H1 (cell line): ENCODE measurements at regions not wholly inside any gene's neighbourhood (a gene's known extent, or its start where the extent isn't known, plus 50 kb on each side); places are given as distances from the start of the nearest gene placed in this dataset.

Experiments
- CTCF ChIA-PET: fragments of 300-600 bp; sonication (Branson Sonifier 250); formaldehyde crosslinking; loops from one replicate; lab custom pipeline; 2021; ENCODE audit not compliant: partially characterized antibody; lab: Charles Lee
- POLR2A ChIA-PET: fragments of 300-600 bp; sonication (Branson Sonifier 250); formaldehyde crosslinking; loops from one replicate; lab custom pipeline; 2021; ENCODE audit warnings: inconsistent platforms; ENCODE audit not compliant: partially characterized antibody; lab: Charles Lee
- DNase-seq, 2 experiments: peaks; one replicate each; pipeline versions ENCODE4 v3.0.0 to v3.0.0-alpha.2; 2010 to 2022; ENCODE audit warnings: low spot score in 2 of 2, low read depth in 1 of 2, mixed read lengths in 1 of 2
- FAIRE-seq: peaks from 2 replicates; lab custom pipeline; 2011; peaks lifted over from hg19 to GRCh38; lab: Jason Lieb, UNC
- H2AFZ ChIP-seq: 2 replicates; pipeline ENCODE4 v1.8.1; 2012; ENCODE audit warnings: low read length, inconsistent platforms
- H2AK5ac ChIP-seq: 2 replicates; pipeline ENCODE4 v1.6.1; 2013; ENCODE audit warnings: low read depth, low read length
- H2BK120ac ChIP-seq: replicated peaks from 2 replicates; pipeline ENCODE3; 2013; ENCODE audit warnings: low read depth, low read length, inconsistent platforms
- H2BK12ac ChIP-seq: 2 replicates; pipeline ENCODE4 v1.6.1; 2013; ENCODE audit warnings: low read depth, low read length
- H2BK15ac ChIP-seq: 2 replicates; pipeline ENCODE4 v1.6.1; 2013; ENCODE audit warnings: low read length
- H2BK20ac ChIP-seq: 2 replicates; pipeline ENCODE4 v1.6.1; 2013; ENCODE audit warnings: low read length
- H2BK5ac ChIP-seq: 2 replicates; pipeline ENCODE4 v1.6.1; 2013; ENCODE audit warnings: low read depth, low read length
- H3K14ac ChIP-seq: 2 replicates; pipeline ENCODE4 v1.6.1; 2013; ENCODE audit warnings: inconsistent platforms; ENCODE audit not compliant: insufficient read length
- H3K18ac ChIP-seq: 2 replicates; pipeline ENCODE4 v1.6.1; 2013; ENCODE audit warnings: low read length; ENCODE audit errors: extremely low read depth
- H3K23ac ChIP-seq: 2 replicates; pipeline ENCODE4 v1.6.1; 2013; ENCODE audit warnings: inconsistent platforms; ENCODE audit not compliant: insufficient read length
- H3K23me2 ChIP-seq: 2 replicates; pipeline ENCODE4 v1.6.1; 2013; ENCODE audit warnings: low read depth, low read length
- H3K27ac ChIP-seq: 2 replicates; pipeline ENCODE4 v1.6.1; 2011; ENCODE audit warnings: low read depth, low read length, inconsistent platforms
- H3K27me3 ChIP-seq, 4 experiments: replicated peaks in 1 of 4; 1 replicate in 1 of 4; 2 replicates in 3 of 4; pipeline versions ENCODE4 v1.6.1 to v1.8.1; 2011 to 2013; ENCODE audit warnings: low read length in 3 of 4, mild to moderate bottlenecking in 3 of 4, inconsistent platforms in 2 of 4, mixed read lengths in 2 of 4, moderate library complexity in 1 of 4; ENCODE audit not compliant: control insufficient read depth in 3 of 4, insufficient read depth in 3 of 4; ENCODE audit errors: extremely low read depth in 1 of 4
- H3K36me3 ChIP-seq, 4 experiments: 2 replicates each; pipeline versions ENCODE4 v1.6.1 to v1.8.1; 2011 to 2013; ENCODE audit warnings: mild to moderate bottlenecking in 4 of 4, low read length in 3 of 4, moderate library complexity in 2 of 4, control low read depth in 1 of 4, inconsistent platforms in 1 of 4; ENCODE audit not compliant: insufficient read depth in 4 of 4, control insufficient read depth in 2 of 4
- H3K4ac ChIP-seq: replicated peaks from 2 replicates; pipeline ENCODE3; 2013; ENCODE audit warnings: low read length, low read depth, mixed read lengths, inconsistent platforms; ENCODE audit not compliant: insufficient read length
- H3K4me1 ChIP-seq, 4 experiments: replicated peaks in 1 of 4; 1 replicate in 1 of 4; 2 replicates in 3 of 4; pipeline versions ENCODE4 v1.6.1 to v1.8.1; 2011 to 2013; ENCODE audit warnings: low read length in 3 of 4, inconsistent platforms in 2 of 4, mixed read lengths in 1 of 4; ENCODE audit not compliant: insufficient read depth in 4 of 4, control insufficient read depth in 3 of 4
- H3K4me2 ChIP-seq, 2 experiments: 2 replicates each; pipeline versions ENCODE4 v1.6.1 to v1.8.1; 2011 to 2013; ENCODE audit warnings: low read depth in 2 of 2, low read length in 2 of 2, control low read depth in 1 of 2, inconsistent platforms in 1 of 2, mild to moderate bottlenecking in 1 of 2; ENCODE audit not compliant: insufficient read depth in 1 of 2
- H3K4me3 ChIP-seq, 4 experiments: fragments of 200-600, 300-600 bp in 1 of 4; sonication (generic), shearing (Covaris generic), sonication (Bioruptor Twin) in 1 of 4; 2 replicates each; pipeline versions ENCODE4 v1.5.1 to v1.8.1; 2011 to 2016; ENCODE audit warnings: low read length in 4 of 4, low read depth in 3 of 4, control low read depth in 2 of 4, inconsistent platforms in 2 of 4, mild to moderate bottlenecking in 2 of 4, mixed read lengths in 1 of 4, moderate library complexity in 1 of 4; ENCODE audit not compliant: insufficient read depth in 2 of 4; ENCODE audit errors: extremely low read depth in 1 of 4
- H3K56ac ChIP-seq: replicated peaks from 2 replicates; pipeline ENCODE3; 2013; ENCODE audit warnings: low read depth, mild to moderate bottlenecking, mixed read lengths, low read length, inconsistent platforms; ENCODE audit not compliant: insufficient read length
- H3K79me1 ChIP-seq: 2 replicates; pipeline ENCODE4 v1.6.1; 2013; ENCODE audit warnings: low read depth, low read length, control low read depth
- H3K79me2 ChIP-seq, 2 experiments: 2 replicates each; pipeline versions ENCODE4 v1.6.1 to v1.8.1; 2012 to 2013; ENCODE audit warnings: low read length in 2 of 2, mild to moderate bottlenecking in 2 of 2, inconsistent platforms in 1 of 2; ENCODE audit not compliant: insufficient read depth in 2 of 2, control insufficient read depth in 1 of 2
- H3K9ac ChIP-seq, 4 experiments: replicated peaks in 1 of 4; 1 replicate in 1 of 4; 2 replicates in 3 of 4; pipeline versions ENCODE4 v1.6.1 to v1.8.1; 2011 to 2013; ENCODE audit warnings: low read depth in 3 of 4, low read length in 3 of 4, control low read depth in 2 of 4, mild to moderate bottlenecking in 2 of 4, moderate library complexity in 2 of 4, inconsistent platforms in 1 of 4; ENCODE audit errors: extremely low read depth in 1 of 4
- H3K9me3 ChIP-seq, 2 experiments: 2 replicates each; pipeline versions ENCODE4 v1.6.1 to v1.8.1; 2012 to 2013; ENCODE audit warnings: mild to moderate bottlenecking in 2 of 2, moderate library complexity in 2 of 2, control low read depth in 1 of 2, inconsistent platforms in 1 of 2, low read depth in 1 of 2, low read length in 1 of 2, mixed read lengths in 1 of 2; ENCODE audit not compliant: insufficient read depth in 2 of 2
- H4K20me1 ChIP-seq, 2 experiments: replicated peaks in 1 of 2; 2 replicates each; pipeline versions ENCODE3 to v1.8.1; 2011 to 2013; ENCODE audit warnings: inconsistent platforms in 2 of 2, low read length in 2 of 2, mild to moderate bottlenecking in 1 of 2; ENCODE audit not compliant: insufficient read depth in 2 of 2, control insufficient read depth in 1 of 2
- H4K5ac ChIP-seq: 2 replicates; pipeline ENCODE4 v1.6.1; 2013; ENCODE audit warnings: low read length, low read depth, mixed read lengths, inconsistent platforms; ENCODE audit not compliant: insufficient read length
- H4K8ac ChIP-seq: 2 replicates; pipeline ENCODE4 v1.8.0; 2013; ENCODE audit warnings: mild to moderate bottlenecking, moderate library complexity, low read length, inconsistent platforms; ENCODE audit not compliant: insufficient read depth; ENCODE audit errors: extremely low read depth
- H4K91ac ChIP-seq: replicated peaks from 2 replicates; pipeline ENCODE3; 2013; ENCODE audit warnings: low read length, mixed read lengths, inconsistent platforms; ENCODE audit not compliant: insufficient read length
- BCL11A ChIP-seq, 2 experiments: IDR thresholded peaks; one replicate each; pipeline ENCODE4 v1.6.1; 2011; ENCODE audit warnings: low read depth in 2 of 2, low read length in 2 of 2, mild to moderate bottlenecking in 2 of 2
- CBX8 ChIP-seq: fragments of 300-800, 300-1000 bp; sonication (generic); IDR thresholded peaks from 2 replicates; pipeline ENCODE4 v1.7.1; 2016; ENCODE audit warnings: low read depth, low read length, borderline replicate concordance
- GTF2F1 ChIP-seq: IDR thresholded peaks from 2 replicates; pipeline ENCODE4 v1.6.1; 2012; ENCODE audit warnings: low read depth, low read length, improper control_type of control experiment, borderline replicate concordance
- JUND ChIP-seq: IDR thresholded peaks from 2 replicates; pipeline ENCODE4 v1.6.1; 2011; ENCODE audit warnings: mild to moderate bottlenecking, improper control_type of control experiment, low read length
- KDM5A ChIP-seq: fragments of 200-600 bp; IDR thresholded peaks from 2 replicates; pipeline ENCODE4 v1.7.1; 2012; ENCODE audit warnings: mild to moderate bottlenecking, low read length, inconsistent platforms, mixed read lengths
- MAFK ChIP-seq: IDR thresholded peaks from 2 replicates; pipeline ENCODE4 v1.6.1; 2012; ENCODE audit warnings: low read depth, mild to moderate bottlenecking, improper control_type of control experiment, low read length
- RBBP5 ChIP-seq: IDR thresholded peaks from 2 replicates; pipeline ENCODE4 v1.7.1; 2012; ENCODE audit warnings: low read depth, mild to moderate bottlenecking, inconsistent platforms, low read length, moderate library complexity, borderline replicate concordance
- RNF2 ChIP-seq: fragments of 200-900, 300-1000 bp; sonication (generic); IDR thresholded peaks from 2 replicates; pipeline ENCODE4 v1.7.1; 2016; ENCODE audit warnings: borderline replicate concordance, low read depth, mild to moderate bottlenecking, antibody characterized with exemption, low read length; ENCODE audit not compliant: poor library complexity, severe bottlenecking; ENCODE audit errors: missing control alignments
- SRF ChIP-seq: IDR thresholded peaks from 2 replicates; pipeline ENCODE4 v1.6.1; 2011; ENCODE audit warnings: mild to moderate bottlenecking, low read depth, low read length, moderate library complexity
- SUZ12 ChIP-seq: fragments of 200-600 bp; sonication (generic); IDR thresholded peaks from 2 replicates; pipeline ENCODE4 v1.6.1; 2012; ENCODE audit warnings: mild to moderate bottlenecking, inconsistent platforms, low read length, moderate library complexity, mixed read lengths
- USF2 ChIP-seq: IDR thresholded peaks from 2 replicates; pipeline ENCODE4 v1.6.1; 2011; ENCODE audit warnings: low read length, improper control_type of control experiment
- ZNF274 ChIP-seq: IDR thresholded peaks from 2 replicates; pipeline ENCODE4 v1.7.0; 2012; ENCODE audit warnings: low read length, borderline replicate concordance; ENCODE audit errors: extremely low read depth
- WGBS, 2 experiments: shearing (Covaris generic) in 1 of 2; methylation state at CpG; one replicate each; pipeline versions ENCODE4 v1.1.6 to v1.1.7; 2013 to 2015; ENCODE audit warnings: low lambda C conversion rate in 2 of 2, mixed read lengths in 2 of 2, inconsistent platforms in 1 of 2, low coverage in 1 of 2, missing lambda C conversion rate in 1 of 2; ENCODE audit not compliant: insufficient replicate concordance in 2 of 2, insufficient coverage in 1 of 2, insufficient read length in 1 of 2; ENCODE audit errors: extremely low coverage in 1 of 2, missing lambda C conversion rate in 1 of 2; 5-methylcytosine and 5-hydroxymethylcytosine counted together

GRCh38 chr12:24201258-24201970 lies 251.9 kb upstream of the SOX5 start:
- Histone ChIP-seq H4K5ac (no peak overlapping the region), H2AK5ac (no peak overlapping the region), H3K27me3 (no peaks in the 10 kb centered on the region), H3K4me1 (peaks cover 0 to 4% (median 3%) of the 10 kb centered on the region in 4 experiments; a peak in 5 of 7 replicates), H3K14ac (no peak overlapping the region), H2BK5ac (no peak overlapping the region), H4K91ac (no peak overlapping the region), H3K9me3 (peaks cover 0 to 6% of the 10 kb centered on the region in 2 experiments; a peak in 1 of 4 replicates), H3K79me1 (no peaks in the 10 kb centered on the region), H3K4ac (no peak overlapping the region), H3K23me2 (no peaks in the 10 kb centered on the region), H2BK12ac (no peak overlapping the region), H2AFZ (no peak overlapping the region), H3K56ac (no peak overlapping the region), H3K18ac (no peak overlapping the region), H4K20me1 (no peaks in the 10 kb centered on the region), H3K23ac (no peak overlapping the region), H3K36me3 (no peaks in the 10 kb centered on the region), H3K4me3 (no peak overlapping the region), H3K27ac (no peak overlapping the region), H2BK15ac (no peak overlapping the region), H2BK20ac (no peak overlapping the region), H2BK120ac (no peak overlapping the region), H3K4me2 (no peak overlapping the region), H3K79me2 (no peaks in the 10 kb centered on the region), H3K9ac (no peak overlapping the region), H4K8ac (no peak overlapping the region)
- ChIA-PET CTCF (no interaction called here), POLR2A (no interaction called here)
- no peak for DNase-seq
- no peak for FAIRE-seq
- 88% methylated on average over 3 of the region's 3 CpGs; no CpG with 5 or more reads in 1 of the 2 experiments for WGBS, 2 experiments
- TF ChIP-seq CBX8, result no peak
- no peak for TF ChIP-seq KDM5A
- TF ChIP-seq JUND, result no peak
- TF ChIP-seq ZNF274, result no peak
- no peak for TF ChIP-seq RNF2
- TF ChIP-seq MAFK, result no peak
- TF ChIP-seq GTF2F1, result no peak
- no peak for TF ChIP-seq BCL11A (IDR thresholded peaks at IDR 0.05; ENCODE audit: low read depth in 2 of 2, low read length in 2 of 2)
- no peak for TF ChIP-seq USF2
- no peak for TF ChIP-seq RBBP5
- no peak for TF ChIP-seq SRF
- TF ChIP-seq SUZ12, result no peak
